GM19351 (cell line): ENCODE measurements at regions not wholly inside any gene's neighbourhood (a gene's known extent, or its start where the extent isn't known, plus 50 kb on each side); places are given as distances from the start of the nearest gene placed in this dataset.
"Not testable (repeated sequence)": the region's sequence is repeated elsewhere in the genome, so short reads cannot be mapped to it uniquely, and the experiment has no call there.

ENCODE experiments used
- ATAC-seq: cut with Tn5 transposase; IDR thresholded peaks from one replicate; pipeline ENCODE4 v1.9.1; 2021; ENCODE audit warnings: mild to moderate bottlenecking, moderate library complexity; ENCODE audit not compliant: unreplicated experiment

GRCh38 chr5:13248253-13248652 is 696.2 kb downstream of the DNAH5 start:
- no peak for ATAC-seq

GRCh38 chr5:13246053-13246452 is 698.4 kb downstream of the DNAH5 start:
- no peak for ATAC-seq

GRCh38 chr5:13244151-13244550 is 700.3 kb downstream of the DNAH5 start:
- ATAC-seq: no peak

GRCh38 chr5:13227513-13227912 is 717.0 kb downstream of the DNAH5 start:
- no peak for ATAC-seq

GRCh38 chr5:13218518-13218917 is 726.0 kb downstream of the DNAH5 start:
- no peak for ATAC-seq

- ATAC-seq: no peak
Measured at GRCh38 chr5:13217636-13218035, 726.9 kb downstream of the DNAH5 start.

DNA sequence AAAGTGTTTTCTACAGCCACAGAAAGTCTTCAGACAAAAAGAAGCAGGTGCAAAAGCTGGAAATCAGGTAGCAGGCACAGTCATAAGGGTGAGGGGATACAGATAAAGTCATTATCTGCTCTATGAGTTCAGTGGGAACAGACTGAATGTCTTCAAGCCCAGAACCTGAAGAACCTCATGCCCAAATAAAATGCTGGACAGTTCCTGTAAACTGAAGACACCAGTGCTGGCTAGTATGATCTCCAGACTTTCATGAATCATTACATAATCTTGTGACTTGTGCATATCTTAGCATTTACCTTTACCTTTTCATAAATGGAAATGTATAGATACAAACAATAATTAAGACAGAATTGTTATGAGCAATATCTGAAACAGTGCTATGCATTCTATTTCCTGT is 728.7 kb downstream of the DNAH5 start:
- ATAC-seq: no peak

GRCh38 chr5:13215370-13215769 is 729.1 kb downstream of the DNAH5 start:
- ATAC-seq: no peak

GRCh38 chr5:13214182-13214581 is 730.3 kb downstream of the DNAH5 start:
- no peak for ATAC-seq

GRCh38 chr5:13212886-13213285 is 731.6 kb downstream of the DNAH5 start:
- no peak for ATAC-seq

GRCh38 chr5:13211064-13211463 is 733.4 kb downstream of the DNAH5 start:
- no peak for ATAC-seq

- ATAC-seq: no peak
Measured at GRCh38 chr5:13207112-13207511, 737.4 kb downstream of the DNAH5 start.

- no peak for ATAC-seq
Measured at GRCh38 chr5:13201022-13201421, 743.5 kb downstream of the DNAH5 start.

GRCh38 chr5:13198226-13198625 is 746.3 kb downstream of the DNAH5 start:
- not testable (repeated sequence) for ATAC-seq

DNA sequence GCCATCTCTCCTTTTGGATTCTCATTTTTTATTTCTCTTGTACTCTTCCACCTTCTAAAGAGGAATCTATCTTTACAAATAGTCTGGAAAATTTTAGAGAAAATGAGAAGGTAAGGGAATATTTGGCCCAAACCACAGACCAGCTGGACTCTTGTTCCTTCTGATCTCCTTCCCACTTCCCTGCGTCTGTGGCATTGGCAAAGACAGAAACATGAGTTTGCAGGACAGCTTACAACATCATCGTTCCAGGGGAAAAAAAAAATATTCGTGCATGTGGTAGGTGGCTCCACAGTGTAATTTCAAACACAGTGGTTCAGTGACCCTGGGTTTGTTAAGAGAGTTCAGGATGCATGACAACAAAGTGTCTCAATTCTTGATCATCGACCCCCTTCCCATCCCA is 755.0 kb downstream of the DNAH5 start:
- ATAC-seq: no peak

GRCh38 chr5:13188371-13188770 is 756.1 kb downstream of the DNAH5 start:
- no peak for ATAC-seq

- ATAC-seq: no peak
Measured at GRCh38 chr5:13187186-13187585, 757.3 kb downstream of the DNAH5 start.

DNA sequence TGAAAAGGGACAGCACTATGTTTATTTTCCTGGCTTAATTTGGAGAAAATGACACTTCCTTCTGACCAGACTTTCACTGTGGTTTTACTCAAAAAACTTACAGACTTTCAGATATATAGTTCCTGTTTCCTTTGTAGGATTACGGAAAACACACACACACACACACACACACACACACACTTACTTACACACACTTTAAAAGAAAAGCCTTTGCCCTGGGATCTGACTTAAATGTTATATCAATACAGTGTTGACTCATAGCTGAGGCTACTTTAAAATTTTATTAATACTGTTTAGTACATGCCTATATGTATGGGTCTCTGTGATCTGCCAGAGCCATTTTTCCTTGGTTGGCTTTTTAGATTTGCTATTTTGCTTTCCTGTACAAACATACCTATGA is 758.3 kb downstream of the DNAH5 start:
- no peak for ATAC-seq

- no peak for ATAC-seq
Measured at GRCh38 chr5:13179407-13180087, 764.9 kb downstream of the DNAH5 start.

GRCh38 chr5:13143630-13144029 is 800.9 kb downstream of the DNAH5 start:
- no peak for ATAC-seq

DNA sequence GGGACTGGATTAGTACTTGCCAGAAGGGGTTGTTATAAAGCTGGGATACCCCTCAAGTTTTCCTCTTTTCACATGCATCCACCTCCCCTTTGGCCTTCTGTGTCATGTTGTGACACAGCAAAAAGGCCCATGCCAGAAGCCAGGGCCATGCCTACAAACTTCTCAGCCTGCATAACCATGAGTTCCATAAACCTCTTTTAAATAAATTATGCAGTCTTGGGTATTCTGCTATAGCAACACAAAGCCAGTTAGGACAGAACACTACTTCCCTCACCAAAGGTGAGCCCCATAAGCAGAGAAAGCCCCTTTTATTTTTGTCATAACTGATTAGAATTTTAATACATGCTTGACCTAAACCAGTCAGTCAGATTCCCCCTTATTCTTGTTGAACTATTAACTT is 801.3 kb downstream of the DNAH5 start:
- no peak for ATAC-seq

DNA sequence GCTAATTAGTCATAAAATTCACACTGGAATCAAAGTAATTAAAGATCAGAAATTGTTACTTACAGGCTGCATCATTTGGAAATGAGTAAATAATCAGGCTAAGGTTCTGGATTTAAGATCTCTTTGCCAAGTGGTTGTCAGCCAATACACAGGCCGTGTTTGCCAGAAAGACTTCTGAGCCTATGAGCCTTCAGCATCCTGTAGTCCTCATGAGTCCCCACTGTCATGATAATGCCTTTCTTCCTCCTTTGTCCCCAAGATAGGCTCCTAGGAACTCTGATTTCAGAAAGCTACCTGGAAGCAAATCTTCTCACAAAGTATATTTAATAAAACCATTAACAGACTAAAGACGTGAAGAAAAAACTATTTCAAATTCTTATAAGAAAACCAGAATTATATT is 810.5 kb downstream of the DNAH5 start:
- no peak for ATAC-seq

GRCh38 chr5:13115476-13115875 is 829.0 kb downstream of the DNAH5 start:
- no peak for ATAC-seq
